HG03280 (cell line): ENCODE measurements at regions not wholly inside any gene's neighbourhood (a gene's known extent, or its start where the extent isn't known, plus 50 kb on each side); places are given as distances from the start of the nearest gene placed in this dataset.
"Not testable (repeated sequence)": the region's sequence is repeated elsewhere in the genome, so short reads cannot be mapped to it uniquely, and the experiment has no call there.

ENCODE experiments used
- ATAC-seq: cut with Tn5 transposase; IDR thresholded peaks from one replicate; pipeline ENCODE4 v1.9.1; 2021; ENCODE audit warnings: mild to moderate bottlenecking, moderate library complexity; ENCODE audit not compliant: unreplicated experiment

DNA sequence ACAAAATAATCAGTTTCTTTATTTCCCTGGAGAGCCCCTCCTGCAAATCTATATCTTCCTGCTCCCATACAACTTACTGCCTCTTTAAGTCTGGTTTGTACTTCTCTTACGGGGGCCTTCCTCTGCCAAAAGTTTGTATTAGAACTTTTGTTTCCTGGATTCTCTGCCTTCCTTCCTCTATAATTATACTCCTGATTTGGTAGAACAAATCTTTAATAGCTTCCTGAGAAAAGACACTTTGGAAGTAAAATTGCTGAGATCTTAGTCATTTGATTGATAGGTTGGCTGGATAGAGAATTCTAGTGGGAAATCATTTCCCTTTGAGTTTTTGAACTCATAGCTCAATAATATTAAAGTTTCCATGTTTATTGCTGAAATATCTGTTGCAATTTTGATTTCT is 499.2 kb downstream of the RAB38 start:
- no peak for ATAC-seq

DNA sequence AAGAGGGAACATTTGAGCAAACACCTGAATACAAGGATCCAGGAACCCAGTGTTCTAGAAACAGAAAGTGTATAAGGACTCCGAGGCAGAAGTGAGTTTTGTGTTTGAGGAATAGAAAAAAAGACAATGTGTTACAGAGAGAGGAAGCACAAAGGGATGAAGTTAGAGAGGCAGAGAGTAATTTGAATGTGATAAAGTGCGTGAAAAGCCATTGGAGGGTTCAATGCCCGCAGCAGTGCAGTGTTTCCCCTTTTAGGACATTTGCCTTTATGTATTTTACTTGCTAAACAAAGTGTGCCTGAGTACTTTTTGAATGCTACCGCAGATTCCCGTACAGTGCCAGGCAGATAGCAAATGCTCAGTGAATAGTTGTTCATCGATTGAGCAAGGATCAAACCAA is 508.5 kb downstream of the RAB38 start:
- no peak for ATAC-seq

DNA sequence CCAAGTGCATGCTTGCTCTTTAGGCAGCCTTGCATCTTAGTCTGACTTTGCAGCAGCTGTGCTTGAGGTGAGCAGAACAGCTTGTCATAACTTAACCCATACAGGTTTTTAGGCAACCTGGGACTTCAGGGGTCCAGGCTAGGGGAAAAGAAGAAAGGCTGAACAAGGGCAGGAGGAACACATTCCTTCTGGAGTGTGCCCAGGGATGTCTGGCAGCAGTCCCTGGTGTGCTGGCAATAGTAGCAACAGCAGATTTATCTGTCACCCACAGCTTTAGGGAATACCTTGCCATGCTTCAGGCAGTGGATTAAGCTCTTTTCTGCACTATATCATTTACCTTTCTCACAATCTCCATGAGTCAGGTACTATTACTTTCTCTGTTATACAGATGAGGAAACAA is 513.0 kb downstream of the RAB38 start:
- no peak for ATAC-seq

DNA sequence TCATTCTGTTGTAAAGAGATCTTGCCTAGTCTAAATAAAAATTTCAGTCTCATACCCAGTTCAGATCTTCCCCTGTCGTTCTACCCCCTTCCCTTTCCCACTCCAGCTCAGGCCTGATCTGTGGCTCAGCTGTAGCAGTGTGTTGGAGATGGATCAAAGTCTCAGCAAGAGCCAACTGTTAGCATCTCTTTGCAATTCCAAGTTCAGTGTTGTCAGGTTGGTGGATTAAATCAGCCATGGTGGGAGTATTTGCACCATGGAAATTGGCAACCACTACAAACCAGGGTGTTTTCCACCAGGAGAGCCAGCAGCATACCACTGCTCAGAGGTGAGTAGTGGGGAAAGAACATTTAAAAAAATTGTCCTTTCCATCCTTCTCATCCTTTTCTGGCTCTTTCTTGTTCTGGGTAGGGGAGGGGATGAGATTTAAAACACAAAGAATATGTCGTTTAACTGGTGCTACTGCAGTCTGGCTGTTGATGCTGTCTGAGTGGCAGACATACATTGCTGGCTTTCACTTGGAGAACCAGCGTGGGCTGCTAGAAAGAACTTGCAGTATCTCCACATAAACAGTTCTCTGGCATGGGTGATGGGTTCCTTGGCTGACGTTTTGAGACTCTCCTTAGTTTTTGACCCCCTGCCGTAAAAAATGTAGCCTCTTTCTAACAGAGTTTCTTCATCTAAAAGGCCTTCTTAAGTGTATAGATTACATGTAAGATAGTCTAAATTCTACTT is 514.1 kb downstream of the RAB38 start:
- no peak for ATAC-seq

DNA sequence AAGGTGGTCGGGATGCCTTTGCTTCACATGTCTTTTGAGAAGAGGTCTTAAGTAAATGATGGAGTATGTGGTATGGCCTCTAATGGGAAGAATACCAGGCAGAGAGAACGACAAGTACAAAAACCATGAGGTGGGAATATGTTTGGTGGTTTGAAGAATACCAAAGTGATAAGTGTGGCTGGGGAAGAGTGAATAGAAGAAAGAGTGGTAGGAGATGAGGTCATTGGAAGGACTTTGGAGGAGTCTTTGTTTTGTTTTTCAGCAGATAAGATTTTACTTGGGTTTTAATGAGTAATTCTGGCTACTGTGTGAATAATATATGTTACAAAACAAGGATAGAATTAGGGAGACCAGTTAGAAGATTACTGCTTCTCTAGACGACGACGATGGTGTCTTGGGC is 515.4 kb downstream of the RAB38 start:
- no peak for ATAC-seq

DNA sequence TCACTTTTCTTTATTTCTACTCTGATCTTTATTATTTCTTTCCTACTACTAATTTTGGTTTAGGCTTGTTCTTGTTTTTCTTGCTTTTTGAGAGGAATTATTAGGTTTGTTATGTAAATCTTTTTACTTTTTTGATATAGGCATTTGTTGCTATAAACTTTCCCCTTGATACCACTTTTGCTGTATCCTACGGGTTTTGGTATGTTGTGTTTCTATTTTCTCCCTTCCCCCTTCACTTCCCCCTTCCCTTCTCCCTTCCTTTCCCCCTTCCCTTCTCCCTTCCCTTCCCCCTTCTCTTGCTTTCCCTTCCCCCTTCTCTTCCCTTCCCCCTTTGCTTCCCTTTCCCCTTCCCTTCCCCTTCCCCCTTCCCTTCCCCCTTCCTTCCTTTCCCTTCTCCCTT is 529.6 kb downstream of the RAB38 start:
- ATAC-seq: no peak

DNA sequence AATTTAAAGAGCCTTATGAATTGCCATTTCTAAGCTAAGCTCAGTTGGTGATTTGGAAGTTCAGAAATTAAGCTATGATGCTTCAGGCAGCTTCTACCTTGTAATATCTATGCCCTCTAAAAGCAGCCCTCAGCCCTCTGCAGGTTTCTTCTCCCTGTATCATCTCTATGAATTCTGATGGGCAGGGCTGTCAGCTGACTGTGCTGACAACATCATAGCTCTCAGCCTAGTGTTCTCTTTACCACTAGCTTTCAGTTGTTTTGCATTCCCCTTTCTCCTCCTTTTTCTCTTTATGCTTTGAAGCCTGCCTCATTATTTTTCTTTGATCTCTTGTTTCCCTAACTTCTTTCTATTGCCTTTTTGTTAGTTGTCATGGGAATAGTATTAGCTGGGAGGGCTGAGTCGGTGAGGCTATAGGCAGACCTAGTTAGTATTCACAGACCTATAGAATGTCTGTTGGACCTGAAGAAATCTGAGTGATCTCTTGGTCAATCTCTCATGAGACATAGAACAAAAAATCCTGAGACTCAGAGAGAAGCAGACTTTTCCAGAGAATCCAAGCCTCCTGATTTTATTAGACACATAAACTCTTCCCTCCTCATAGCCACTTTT is 535.4 kb downstream of the RAB38 start:
- no peak for ATAC-seq

DNA sequence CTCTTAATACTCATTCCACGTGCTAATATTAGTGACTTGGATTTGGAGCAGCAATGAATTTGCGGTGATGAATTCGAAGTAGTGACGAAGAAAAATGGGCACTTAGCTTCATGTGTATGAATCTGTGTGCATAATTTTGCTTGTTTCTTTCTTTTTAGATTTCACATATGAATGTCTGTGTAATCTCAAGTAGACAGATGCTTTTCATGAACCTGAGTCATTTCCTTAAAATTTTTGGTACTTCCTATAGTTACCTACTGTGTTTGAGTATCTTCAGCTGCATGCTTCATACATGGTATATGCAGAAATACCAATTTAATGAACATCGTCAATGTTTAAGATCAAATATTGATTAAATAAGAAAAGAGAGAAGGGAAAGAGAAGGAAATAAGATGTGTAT is 540.2 kb downstream of the RAB38 start:
- ATAC-seq: no peak

DNA sequence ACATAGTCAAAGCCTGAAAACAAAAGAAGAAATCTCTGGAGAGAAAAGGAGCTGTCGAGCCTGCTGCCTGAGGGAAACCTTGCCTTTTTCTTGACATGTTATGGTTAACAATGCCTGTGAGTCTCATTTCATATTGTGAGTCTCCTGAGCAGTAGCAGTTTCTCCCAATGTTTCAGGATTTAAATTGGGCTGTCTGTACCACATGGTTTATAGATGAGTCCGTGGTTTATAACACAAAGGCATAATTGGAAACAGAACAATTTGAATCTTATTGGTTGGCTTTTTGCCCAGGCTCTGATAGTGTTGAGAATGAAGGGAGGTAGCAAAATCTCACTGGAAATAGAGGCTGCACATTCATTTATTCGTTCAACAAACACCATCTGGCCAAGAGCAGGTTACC is 540.9 kb downstream of the RAB38 start:
- no peak for ATAC-seq

DNA sequence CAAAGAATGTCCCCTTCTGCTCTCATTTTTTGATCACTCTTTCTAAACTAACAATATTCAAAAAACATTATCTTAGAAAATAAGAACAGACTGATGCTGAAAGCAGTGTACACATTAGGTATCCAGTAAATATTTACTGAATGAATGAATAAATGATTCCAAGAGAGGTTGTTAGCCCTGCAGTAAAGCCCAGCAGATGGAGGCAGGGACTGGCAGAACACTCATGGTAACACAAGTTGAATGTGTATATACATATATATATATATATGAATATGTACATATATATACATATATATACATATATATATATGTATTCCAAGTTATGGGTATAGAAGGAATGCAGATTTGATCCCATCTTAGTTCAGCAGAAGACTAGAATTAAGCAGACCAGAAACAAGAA is 546.3 kb downstream of the RAB38 start:
- ATAC-seq: no peak

DNA sequence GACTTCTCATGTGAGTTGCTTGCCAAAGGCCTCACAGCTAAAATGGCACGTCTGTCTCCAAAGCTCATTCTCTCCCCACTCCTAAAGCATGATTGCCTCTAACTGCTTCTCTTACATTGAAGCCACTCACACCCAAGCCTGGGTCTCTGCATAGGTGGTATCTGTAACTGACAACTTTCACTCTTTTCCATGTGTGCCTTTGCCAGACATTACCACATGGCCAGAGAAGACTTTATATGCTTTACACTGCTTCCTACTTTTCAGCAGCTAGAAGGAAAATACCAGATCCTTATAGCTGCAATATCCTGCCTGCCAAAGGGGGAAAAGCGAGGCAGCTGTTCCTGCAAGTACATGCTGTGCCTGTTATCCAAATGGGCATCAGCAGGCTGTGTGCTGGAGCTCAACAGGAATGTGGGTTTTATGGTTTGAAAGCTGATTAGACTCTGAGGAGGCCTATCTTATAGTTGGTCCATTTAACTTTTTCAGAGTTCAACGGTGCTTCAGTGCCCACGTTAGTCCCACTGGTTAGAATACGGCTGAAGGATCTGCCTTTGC is 547.1 kb downstream of the RAB38 start:
- no peak for ATAC-seq

DNA sequence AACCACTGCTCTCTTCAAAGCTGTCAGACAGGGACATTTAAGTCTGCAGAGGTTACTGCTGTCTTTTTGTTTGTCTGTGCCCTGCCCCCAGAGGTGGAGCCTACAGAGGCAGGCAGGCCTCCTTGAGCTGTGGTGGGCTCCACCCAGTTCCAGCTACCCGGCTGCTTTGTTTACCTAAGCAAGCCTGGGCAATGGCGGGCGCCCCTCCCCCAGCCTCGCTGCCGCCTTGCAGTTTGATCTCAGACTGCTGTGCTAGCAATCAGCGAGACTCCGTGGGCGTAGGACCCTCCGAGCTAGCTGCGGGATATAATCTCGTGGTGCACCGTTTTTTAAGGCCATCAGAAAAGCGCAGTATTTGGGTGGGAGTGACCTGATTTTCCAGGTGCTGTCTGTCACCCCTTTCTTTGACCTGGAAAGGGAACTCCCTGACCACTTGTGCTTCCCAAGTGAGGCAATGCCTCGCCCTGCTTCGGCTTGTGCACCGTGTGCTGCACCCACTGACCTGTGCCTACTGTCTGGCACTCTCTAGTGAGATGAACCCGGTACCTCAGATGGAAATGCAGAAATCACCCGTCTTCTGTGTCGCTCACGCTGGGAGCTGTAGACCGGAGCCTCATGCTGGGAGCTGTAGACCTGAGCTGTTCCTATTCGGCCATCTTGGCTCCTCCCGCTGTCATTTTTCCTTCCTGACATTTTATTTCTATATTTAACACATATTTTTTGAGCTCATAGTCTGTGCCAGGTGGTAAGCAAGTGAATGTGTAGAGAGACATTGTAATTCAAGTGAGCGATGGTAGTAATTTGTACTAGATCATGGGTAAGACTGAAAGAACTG is 551.5 kb downstream of the RAB38 start:
- ATAC-seq: not testable (repeated sequence)

DNA sequence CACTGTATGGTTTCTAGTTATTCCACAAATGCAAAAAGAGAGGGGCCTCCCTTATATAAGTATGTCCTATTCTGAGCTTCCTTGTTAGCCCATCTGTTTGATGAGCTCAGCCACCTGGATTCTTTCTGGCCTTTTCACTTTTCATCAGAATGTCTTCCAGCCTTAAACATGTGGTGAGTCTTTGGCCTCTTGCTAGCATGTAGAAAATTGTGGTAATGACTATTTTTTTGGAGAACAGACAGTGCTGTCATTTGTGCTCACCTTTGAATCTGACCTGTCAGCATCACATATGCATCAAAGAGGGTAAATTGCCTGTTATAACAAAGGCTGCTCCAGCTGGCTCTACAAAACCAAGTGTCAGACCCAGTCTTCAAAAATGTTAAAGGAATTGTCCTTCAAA is 558.7 kb downstream of the RAB38 start:
- no peak for ATAC-seq

DNA sequence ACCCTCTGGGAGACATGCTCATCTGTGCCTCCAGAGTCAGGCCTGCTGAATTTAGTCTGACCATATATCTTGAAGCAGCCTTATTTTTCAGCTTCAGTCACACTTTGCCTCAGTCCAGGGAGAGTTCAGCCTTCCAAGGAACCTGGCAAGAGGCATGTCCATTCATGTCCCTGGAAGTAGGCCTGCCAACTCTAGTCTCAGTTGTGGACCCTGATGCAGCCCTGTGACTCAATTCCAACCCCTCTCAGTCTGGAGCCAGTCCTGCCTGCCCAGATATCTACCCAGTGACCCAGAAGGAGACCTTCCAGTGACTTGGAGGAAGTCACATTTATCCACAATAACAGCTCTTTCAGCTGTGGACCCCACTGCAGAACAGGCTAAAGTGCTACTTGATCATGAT is 566.6 kb downstream of the TMEM135 start:
- ATAC-seq: no peak

DNA sequence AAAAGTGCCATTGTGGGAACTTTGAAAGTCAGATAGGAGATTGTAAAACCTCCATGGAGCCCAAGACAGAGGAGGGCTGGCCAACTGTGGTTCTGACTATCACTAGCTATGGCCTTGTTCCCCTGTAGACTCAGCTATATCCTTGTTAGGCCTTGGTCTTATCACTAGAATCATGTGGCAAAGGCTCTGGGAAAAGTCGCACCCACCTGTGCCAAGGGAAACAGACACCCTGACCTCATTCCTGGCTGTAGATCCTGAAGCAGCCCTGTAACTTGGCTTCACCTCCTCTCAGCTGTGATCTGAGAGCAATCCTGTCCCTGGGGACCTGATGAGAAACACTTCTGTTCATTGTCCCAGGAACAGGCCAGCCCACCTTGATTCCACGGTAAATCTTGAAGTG is 566.2 kb downstream of the TMEM135 start:
- no peak for ATAC-seq

DNA sequence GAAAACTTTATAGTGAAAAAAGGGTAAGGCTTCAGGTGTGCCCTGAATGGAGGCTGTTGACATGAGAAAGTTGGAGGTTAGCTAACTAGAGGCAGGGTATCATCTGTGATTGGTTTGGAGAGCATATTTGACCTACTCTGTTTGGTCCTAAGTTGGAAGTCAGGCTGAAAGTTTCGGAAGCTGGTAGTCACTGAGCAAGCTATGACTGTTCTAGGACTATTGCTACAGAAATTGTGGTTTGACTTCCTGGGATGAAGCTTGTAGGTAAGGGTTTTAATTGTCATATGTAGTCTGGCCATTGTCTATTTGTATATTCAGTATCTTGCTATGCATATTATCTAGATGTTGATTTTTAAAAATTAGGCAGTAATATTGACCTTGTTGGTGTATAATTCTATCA is 565.0 kb downstream of the TMEM135 start:
- ATAC-seq: no peak

DNA sequence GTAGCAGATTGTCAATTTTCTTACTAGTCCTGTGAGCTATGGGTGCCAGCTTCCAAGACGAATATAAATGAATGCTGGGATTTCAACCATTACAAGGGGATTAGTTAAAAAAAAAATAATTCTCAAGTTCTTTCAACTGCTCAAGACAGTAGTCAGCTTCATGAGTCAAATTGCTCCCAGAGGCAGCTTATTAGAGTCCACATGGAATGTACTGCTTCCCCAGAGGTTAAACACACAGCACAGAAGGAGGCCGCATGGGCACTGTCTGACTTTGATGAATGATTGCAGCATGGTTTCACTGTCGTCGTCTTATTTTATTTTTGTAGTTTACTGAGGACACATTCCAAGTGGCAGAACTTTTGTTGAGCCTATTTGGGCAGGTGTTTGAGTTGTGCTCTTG is 563.2 kb downstream of the TMEM135 start:
- no peak for ATAC-seq

DNA sequence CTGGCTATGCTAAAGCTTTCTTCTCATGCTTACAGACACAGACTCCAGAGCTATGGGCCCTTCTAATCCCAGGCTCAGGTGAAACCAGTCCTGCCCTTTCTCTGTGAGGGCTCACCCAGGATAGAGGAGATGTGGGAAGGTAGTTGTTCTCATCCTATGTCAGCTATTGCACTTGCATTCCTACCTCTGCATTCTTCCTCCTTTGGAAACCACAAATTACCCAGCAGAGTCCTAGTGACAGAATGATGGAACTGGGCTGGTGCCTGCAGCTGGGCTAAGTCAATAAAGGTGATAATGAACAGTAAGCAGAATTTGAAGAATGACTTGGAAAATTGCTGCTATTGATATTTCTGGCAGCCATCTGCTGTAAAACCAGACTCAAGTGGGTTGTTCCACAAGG is 560.0 kb downstream of the TMEM135 start:
- no peak for ATAC-seq

DNA sequence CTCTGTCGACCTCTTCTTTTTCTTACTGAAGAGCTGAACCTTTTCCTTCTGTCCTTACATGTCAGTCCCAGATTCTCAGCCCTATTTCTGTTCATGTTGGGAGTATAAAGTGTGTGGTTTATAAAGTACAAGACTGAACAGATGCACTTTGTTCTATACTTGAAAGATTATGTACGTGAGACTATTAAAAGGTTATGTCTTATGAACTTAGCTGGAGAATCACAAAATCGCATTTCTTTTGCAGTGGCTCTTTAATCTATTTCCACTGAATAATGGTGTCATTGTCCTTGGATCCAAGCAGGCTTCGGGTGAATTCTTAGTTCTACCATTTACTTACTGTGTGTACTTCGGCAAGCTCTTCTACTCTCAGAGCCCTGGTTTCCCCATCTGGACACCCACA is 558.4 kb downstream of the TMEM135 start:
- ATAC-seq: no peak

DNA sequence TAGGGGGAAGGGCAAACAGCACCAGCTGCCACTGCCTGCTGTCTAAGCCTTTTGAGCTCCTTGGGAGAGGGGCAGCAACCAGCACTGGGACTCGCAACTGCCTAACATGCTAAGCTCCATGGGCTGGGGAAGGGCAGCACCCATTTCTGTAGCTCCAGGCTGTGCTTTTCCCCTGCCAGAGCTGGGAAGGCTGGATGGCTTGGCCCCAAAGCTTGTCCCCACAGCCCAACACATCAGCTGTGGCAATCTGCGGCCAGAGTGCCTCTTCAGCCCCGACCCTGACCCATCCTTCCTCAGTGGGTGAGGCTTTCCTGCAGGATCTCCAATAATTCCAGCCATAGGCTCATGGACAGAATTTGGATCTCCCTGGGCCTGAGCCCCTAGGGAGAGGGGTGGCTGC is 551.3 kb downstream of the TMEM135 start:
- no peak for ATAC-seq

DNA sequence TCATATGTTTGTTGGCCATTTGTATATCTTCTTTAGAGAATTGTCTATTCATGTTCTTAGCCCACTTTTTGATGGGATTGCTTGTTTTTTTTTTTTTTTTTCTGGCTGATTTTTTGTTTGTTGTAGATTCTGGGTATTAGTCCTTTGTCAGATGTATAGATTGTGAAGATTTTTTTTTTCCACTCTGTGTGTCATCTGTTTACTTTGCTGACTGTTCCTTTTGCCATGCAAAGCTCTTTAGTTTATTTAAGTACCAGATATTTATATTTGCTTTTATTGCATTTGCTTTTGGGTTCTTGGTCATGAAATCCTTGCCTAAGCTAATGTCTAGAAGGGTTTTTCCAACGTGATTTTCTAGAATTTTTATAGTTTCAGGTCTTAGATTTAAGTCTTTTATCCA is 547.9 kb downstream of the TMEM135 start:
- ATAC-seq: not testable (repeated sequence)

DNA sequence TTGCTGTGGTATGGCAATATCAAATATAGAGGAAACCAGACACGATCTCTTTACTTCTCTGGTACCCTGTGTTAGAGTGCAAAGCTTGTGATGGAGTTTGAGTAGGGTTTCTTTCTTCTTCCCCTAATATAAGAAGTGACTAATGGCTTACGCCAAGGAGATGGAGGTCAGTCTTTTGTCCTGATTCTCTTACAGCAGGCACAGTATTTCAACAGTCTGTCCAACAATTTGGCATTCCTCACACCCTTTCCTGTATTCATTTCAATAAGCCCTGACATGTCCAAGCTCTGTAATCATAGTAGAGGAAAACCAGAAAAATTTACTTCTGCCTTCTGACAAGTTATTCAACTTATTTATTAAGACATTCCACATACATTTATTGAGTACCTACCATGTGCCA is 546.2 kb downstream of the TMEM135 start:
- no peak for ATAC-seq
